ENCODE measurements at regions not wholly inside any gene's neighbourhood (a gene's known extent, or its start where the extent isn't known, plus 50 kb on each side); places are given as distances from the start of the nearest gene placed in this dataset.

DNA sequence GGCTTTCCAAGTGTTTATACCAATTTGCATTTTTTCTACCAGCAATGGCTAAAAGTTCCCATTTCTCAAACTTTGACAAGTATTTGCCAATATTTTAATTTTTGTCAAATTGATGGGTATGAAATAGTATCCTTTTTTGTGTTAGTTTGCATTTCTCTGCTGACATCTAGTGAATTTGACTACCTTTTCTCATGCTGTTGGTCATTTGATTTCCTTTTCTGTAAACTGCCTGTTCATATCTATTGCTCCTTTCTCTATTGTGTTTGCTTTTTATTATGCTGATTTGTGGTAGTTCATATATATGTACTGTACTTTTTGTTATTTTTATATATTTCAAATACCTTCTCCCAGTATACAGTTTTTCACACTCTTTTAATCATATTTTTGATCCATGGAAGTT, 149.4 kb downstream of the PMAIP1 start:
- DNase-seq (ENCODE audit: extremely low read depth in 1 of 4, low spot score in 3 of 4) (no peak), ATAC-seq (no peak), FAIRE-seq (no peak)
- BruUV-seq (replicated peaks), result no TSS peak
- Histone ChIP-seq H3K36me3 (ENCODE audit: control insufficient read depth, insufficient read depth, low read length) (no peaks in the 10 kb centered on the region), H3K27me3 (ENCODE audit: control insufficient read depth in 2 of 2, insufficient read depth in 2 of 2, low read length in 2 of 2) (no peaks in the 10 kb centered on the region), H3K27ac (ENCODE audit: extremely low read depth, low read depth, low read length) (no peak overlapping the region), H3K79me2 (ENCODE audit: control insufficient read depth, insufficient read depth, low read length) (no peaks in the 10 kb centered on the region), H2AFZ (ENCODE audit: low read depth, low read length) (no peak overlapping the region), H3K4me3 (no peak overlapping the region), H3K9me1 (ENCODE audit: control insufficient read depth, insufficient read depth, low read length) (no peaks in the 10 kb centered on the region), H3K9me3 (replicated peaks; ENCODE audit: control insufficient read depth, insufficient read depth, low read depth, low read length) (no peaks in the 10 kb centered on the region; the same call in 1 of the 2 replicates), H3K4me2 (ENCODE audit: insufficient read depth, low read length) (no peak overlapping the region), H3K4me1 (replicated peaks in 1 of 2; ENCODE audit: control insufficient read depth in 2 of 2, insufficient read depth in 2 of 2, low read length in 2 of 2) (peaks cover 4 to 18% of the 10 kb centered on the region in 2 experiments; a peak in 4 of 5 replicates), H3K9ac (ENCODE audit: insufficient read depth in 1 of 2, low read depth in 2 of 2, low read length in 2 of 2) (no peak overlapping the region), H4K20me1 (replicated peaks; ENCODE audit: control insufficient read depth, insufficient read depth, low read length) (no peaks in the 10 kb centered on the region)
- ChIA-PET CTCF (ENCODE audit: low intra/inter-chr PET ratio) (no interaction called here), POLR2A (no interaction called here)
- TF ChIP-seq ZBTB17 (CRISPR knock-in tag; IDR thresholded peaks at IDR 0.05) (no peak), ZNF146 (CRISPR knock-in tag; IDR thresholded peaks at IDR 0.05; ENCODE audit: unreplicated experiment) (no peak)
- TF ChIP-seq, protein P1, sequence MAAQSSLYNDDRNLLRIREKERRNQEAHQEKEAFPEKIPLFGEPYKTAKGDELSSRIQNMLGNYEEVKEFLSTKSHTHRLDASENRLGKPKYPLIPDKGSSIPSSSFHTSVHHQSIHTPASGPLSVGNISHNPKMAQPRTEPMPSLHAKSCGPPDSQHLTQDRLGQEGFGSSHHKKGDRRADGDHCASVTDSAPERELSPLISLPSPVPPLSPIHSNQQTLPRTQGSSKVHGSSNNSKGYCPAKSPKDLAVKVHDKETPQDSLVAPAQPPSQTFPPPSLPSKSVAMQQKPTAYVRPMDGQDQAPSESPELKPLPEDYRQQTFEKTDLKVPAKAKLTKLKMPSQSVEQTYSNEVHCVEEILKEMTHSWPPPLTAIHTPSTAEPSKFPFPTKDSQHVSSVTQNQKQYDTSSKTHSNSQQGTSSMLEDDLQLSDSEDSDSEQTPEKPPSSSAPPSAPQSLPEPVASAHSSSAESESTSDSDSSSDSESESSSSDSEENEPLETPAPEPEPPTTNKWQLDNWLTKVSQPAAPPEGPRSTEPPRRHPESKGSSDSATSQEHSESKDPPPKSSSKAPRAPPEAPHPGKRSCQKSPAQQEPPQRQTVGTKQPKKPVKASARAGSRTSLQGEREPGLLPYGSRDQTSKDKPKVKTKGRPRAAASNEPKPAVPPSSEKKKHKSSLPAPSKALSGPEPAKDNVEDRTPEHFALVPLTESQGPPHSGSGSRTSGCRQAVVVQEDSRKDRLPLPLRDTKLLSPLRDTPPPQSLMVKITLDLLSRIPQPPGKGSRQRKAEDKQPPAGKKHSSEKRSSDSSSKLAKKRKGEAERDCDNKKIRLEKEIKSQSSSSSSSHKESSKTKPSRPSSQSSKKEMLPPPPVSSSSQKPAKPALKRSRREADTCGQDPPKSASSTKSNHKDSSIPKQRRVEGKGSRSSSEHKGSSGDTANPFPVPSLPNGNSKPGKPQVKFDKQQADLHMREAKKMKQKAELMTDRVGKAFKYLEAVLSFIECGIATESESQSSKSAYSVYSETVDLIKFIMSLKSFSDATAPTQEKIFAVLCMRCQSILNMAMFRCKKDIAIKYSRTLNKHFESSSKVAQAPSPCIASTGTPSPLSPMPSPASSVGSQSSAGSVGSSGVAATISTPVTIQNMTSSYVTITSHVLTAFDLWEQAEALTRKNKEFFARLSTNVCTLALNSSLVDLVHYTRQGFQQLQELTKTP (IDR thresholded peaks at IDR 0.05; ENCODE audit: low read depth in 1 of 2, partially characterized antibody in 2 of 2), result peak in 1 of 2 experiments; percentile 91
- in situ Hi-C loops (cut with MboI) (no loop called here), intact Hi-C loops (cut with micrococcal nuclease) (no loop called here)

Measured in K562 (cell line).